ENCODE measurements at regions not wholly inside any gene's neighbourhood (a gene's known extent, or its start where the extent isn't known, plus 50 kb on each side); places are given as distances from the start of the nearest gene placed in this dataset.

GRCh38 chr17:70295731-70296130 is 126.4 kb downstream of the KCNJ2 start:
- no peak for TF ChIP-seq POLR2A (IDR thresholded peaks at IDR 0.05)
- TF ChIP-seq, protein P1, sequence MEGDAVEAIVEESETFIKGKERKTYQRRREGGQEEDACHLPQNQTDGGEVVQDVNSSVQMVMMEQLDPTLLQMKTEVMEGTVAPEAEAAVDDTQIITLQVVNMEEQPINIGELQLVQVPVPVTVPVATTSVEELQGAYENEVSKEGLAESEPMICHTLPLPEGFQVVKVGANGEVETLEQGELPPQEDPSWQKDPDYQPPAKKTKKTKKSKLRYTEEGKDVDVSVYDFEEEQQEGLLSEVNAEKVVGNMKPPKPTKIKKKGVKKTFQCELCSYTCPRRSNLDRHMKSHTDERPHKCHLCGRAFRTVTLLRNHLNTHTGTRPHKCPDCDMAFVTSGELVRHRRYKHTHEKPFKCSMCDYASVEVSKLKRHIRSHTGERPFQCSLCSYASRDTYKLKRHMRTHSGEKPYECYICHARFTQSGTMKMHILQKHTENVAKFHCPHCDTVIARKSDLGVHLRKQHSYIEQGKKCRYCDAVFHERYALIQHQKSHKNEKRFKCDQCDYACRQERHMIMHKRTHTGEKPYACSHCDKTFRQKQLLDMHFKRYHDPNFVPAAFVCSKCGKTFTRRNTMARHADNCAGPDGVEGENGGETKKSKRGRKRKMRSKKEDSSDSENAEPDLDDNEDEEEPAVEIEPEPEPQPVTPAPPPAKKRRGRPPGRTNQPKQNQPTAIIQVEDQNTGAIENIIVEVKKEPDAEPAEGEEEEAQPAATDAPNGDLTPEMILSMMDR (IDR thresholded peaks at IDR 0.05): no peak
